MM.1S (cell line): ENCODE measurements at regions not wholly inside any gene's neighbourhood (a gene's known extent, or its start where the extent isn't known, plus 50 kb on each side); places are given as distances from the start of the nearest gene placed in this dataset.

Experiments used
- DNase-seq: peaks from one replicate; pipeline ENCODE4 v3.0.0-alpha.2; 2015
- H2AFZ ChIP-seq: fragments of 300-600 bp; sonication (generic); 2 replicates; pipeline ENCODE4 v1.6.0; 2016; ENCODE audit warnings: antibody characterized with exemption, low read length
- H3F3A ChIP-seq: fragments of 300-600 bp; sonication (generic); 2 replicates; pipeline ENCODE4 v1.6.1; 2016; ENCODE audit warnings: mild to moderate bottlenecking, antibody characterized with exemption, low read length, moderate library complexity, mixed read lengths; ENCODE audit not compliant: insufficient read depth
- H3K27ac ChIP-seq: fragments of 300-600 bp; sonication (generic); 2 replicates; pipeline ENCODE4 v1.5.1; 2016; ENCODE audit warnings: mild to moderate bottlenecking, low read length
- H3K27me3 ChIP-seq: fragments of 300-600 bp; sonication (generic); replicated peaks from 2 replicates; pipeline ENCODE4 v1.6.0; 2016; ENCODE audit warnings: low read length; ENCODE audit not compliant: insufficient read depth
- H3K36me3 ChIP-seq: fragments of 300-600 bp; sonication (generic); replicated peaks from 2 replicates; pipeline ENCODE4 v1.6.1; 2016; ENCODE audit warnings: mild to moderate bottlenecking, low read length, mixed read lengths; ENCODE audit not compliant: insufficient read depth
- H3K4me1 ChIP-seq: fragments of 300-600 bp; sonication (generic); 2 replicates; pipeline ENCODE4 v1.6.1; 2016; ENCODE audit warnings: low read length, mixed read lengths
- H3K4me2 ChIP-seq: fragments of 300-600 bp; sonication (generic); 2 replicates; pipeline ENCODE4 v1.6.0; 2016; ENCODE audit warnings: low read depth, low read length
- H3K4me3 ChIP-seq: fragments of 300-600 bp; sonication (generic); 2 replicates; pipeline ENCODE4 v1.5.1; 2016; ENCODE audit warnings: low read length, mixed read lengths
- H3K79me2 ChIP-seq: fragments of 300-600 bp; sonication (generic); 2 replicates; pipeline ENCODE4 v1.6.1; 2016; ENCODE audit warnings: mixed run types, low read length, mixed read lengths
- H3K9ac ChIP-seq: fragments of 300-600 bp; sonication (generic); 2 replicates; pipeline ENCODE4 v1.6.1; 2016; ENCODE audit warnings: low read length, mixed read lengths
- H3K9me2 ChIP-seq: fragments of 300-600 bp; sonication (generic); replicated peaks from 2 replicates; pipeline ENCODE4 v1.6.1; 2016; ENCODE audit warnings: mild to moderate bottlenecking, low read length, mixed read lengths; ENCODE audit not compliant: insufficient read depth
- H3K9me3 ChIP-seq: fragments of 300-600 bp; sonication (generic); replicated peaks from 2 replicates; pipeline ENCODE4 v1.6.1; 2016; ENCODE audit warnings: mild to moderate bottlenecking, low read length, mixed read lengths; ENCODE audit not compliant: insufficient read depth
- H4K20me1 ChIP-seq: fragments of 300-600 bp; sonication (generic); 2 replicates; pipeline ENCODE4 v1.6.1; 2016; ENCODE audit warnings: mild to moderate bottlenecking, low read length, moderate library complexity, mixed read lengths; ENCODE audit not compliant: insufficient read depth
- CTCF ChIP-seq: fragments of 300-600 bp; sonication (generic); IDR thresholded peaks from 2 replicates; pipeline ENCODE4 v1.5.1; 2016; ENCODE audit warnings: antibody characterized with exemption, low read length, mixed read lengths
- EZH2 ChIP-seq: fragments of 300-600 bp; sonication (generic); optimal IDR thresholded peaks from 2 replicates; pipeline ENCODE3; 2017; ENCODE audit warnings: low read depth, mild to moderate bottlenecking, antibody characterized with exemption, low read length, mixed read lengths
- EZH2phosphoT487 ChIP-seq: fragments of 300-600 bp; sonication (generic); IDR thresholded peaks from 2 replicates; pipeline ENCODE4 v1.6.1; 2018; ENCODE audit warnings: antibody characterized with exemption, low read length

DNA sequence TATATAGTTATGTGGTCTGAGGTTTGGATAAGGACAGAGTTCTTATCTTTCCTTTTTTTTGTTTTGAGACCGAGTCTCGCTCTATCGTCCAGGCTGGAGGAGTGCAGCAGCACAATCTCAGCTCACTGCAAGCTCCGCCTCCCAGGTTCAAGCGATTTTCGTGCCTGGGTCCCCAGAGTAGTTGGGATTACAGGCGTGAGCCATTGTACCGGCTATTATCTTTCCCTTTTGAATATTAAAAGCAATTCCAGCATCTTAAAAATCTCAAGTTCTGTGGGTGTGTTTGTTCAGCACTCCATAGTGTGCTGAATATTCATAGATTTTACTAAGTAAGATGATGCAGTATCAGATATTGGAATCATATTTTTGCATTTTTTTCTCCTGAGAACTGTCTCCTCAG, 404.4 kb upstream of the RGS6 start:
- H3K27ac ChIP-seq: no peak overlapping the region
- no peaks in the 10 kb centered on the region for H3K9me3 ChIP-seq

DNA sequence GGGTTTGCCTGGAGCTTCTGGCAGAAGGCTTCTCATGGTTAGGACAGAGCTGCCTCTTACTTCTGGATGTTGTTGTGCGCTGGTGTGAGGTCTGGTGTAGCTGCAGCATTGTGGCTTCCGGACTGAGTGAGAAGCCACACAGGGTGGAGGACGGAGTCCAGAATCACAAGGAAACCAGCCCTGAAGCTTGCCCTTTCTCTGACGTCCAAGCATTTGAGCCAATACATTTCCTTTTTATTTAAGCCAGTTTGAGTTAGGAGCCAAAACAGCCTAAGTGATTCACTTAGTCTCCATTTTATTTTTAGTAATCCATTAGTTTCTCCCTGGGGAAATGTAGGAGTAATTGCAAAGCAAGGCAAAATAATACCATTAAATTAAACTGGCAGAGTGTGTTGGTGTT, 402.4 kb upstream of the RGS6 start:
- Histone ChIP-seq H3K4me3 (no peak overlapping the region), H2AFZ (no peak overlapping the region), H3F3A (no peaks in the 10 kb centered on the region), H3K79me2 (no peaks in the 10 kb centered on the region), H3K27ac (no peak overlapping the region), H3K4me2 (no peak overlapping the region), H3K27me3 (no peaks in the 10 kb centered on the region), H3K4me1 (no peaks in the 10 kb centered on the region), H3K9me2 (no peaks in the 10 kb centered on the region), H3K36me3 (no peaks in the 10 kb centered on the region), H3K9ac (no peak overlapping the region), H4K20me1 (no peaks in the 10 kb centered on the region), H3K9me3 (no peaks in the 10 kb centered on the region)
- TF ChIP-seq EZH2 (no peak), EZH2phosphoT487 (no peak), CTCF (no peak)
- no peak for DNase-seq

More for the DNA sequence above, 404.4 kb upstream of the RGS6 start:
- DNase-seq: no peak
- H3K79me2 ChIP-seq: no peaks in the 10 kb centered on the region
- no peak overlapping the region for H3K9ac ChIP-seq
- H3K4me2 ChIP-seq: no peak overlapping the region
- no peaks in the 10 kb centered on the region for H3K4me1 ChIP-seq
- H3F3A ChIP-seq: no peaks in the 10 kb centered on the region
- no peaks in the 10 kb centered on the region for H3K9me2 ChIP-seq
- H3K36me3 ChIP-seq: no peaks in the 10 kb centered on the region
- no peak for TF ChIP-seq EZH2
- no peak for TF ChIP-seq EZH2phosphoT487
- TF ChIP-seq CTCF: no peak
- no peak overlapping the region for H3K4me3 ChIP-seq
- no peaks in the 10 kb centered on the region for H3K27me3 ChIP-seq
- no peaks in the 10 kb centered on the region for H4K20me1 ChIP-seq
- H2AFZ ChIP-seq: no peak overlapping the region

- TF ChIP-seq CTCF (no peak), EZH2phosphoT487 (no peak), EZH2 (no peak)
- DNase-seq: no peak
- Histone ChIP-seq H3K4me2 (no peak overlapping the region), H3K9ac (no peak overlapping the region), H3K79me2 (no peaks in the 10 kb centered on the region), H4K20me1 (no peaks in the 10 kb centered on the region), H2AFZ (no peak overlapping the region), H3K9me3 (no peaks in the 10 kb centered on the region), H3F3A (no peaks in the 10 kb centered on the region), H3K27ac (no peak overlapping the region), H3K4me3 (no peak overlapping the region), H3K4me1 (no peaks in the 10 kb centered on the region), H3K36me3 (no peaks in the 10 kb centered on the region), H3K9me2 (no peaks in the 10 kb centered on the region), H3K27me3 (no peaks in the 10 kb centered on the region)
These were observed 399.9 kb upstream of the RGS6 start for GRCh38 chr14:71532344-71532743.
